GM18868 (cell line): ENCODE measurements at regions not wholly inside any gene's neighbourhood (a gene's known extent, or its start where the extent isn't known, plus 50 kb on each side); places are given as distances from the start of the nearest gene placed in this dataset.
"Not testable (repeated sequence)": the region's sequence is repeated elsewhere in the genome, so short reads cannot be mapped to it uniquely, and the experiment has no call there.

Experiments used
- ATAC-seq: cut with Tn5 transposase; IDR thresholded peaks from one replicate; pipeline ENCODE4 v1.9.1; 2021; ENCODE audit warnings: mild to moderate bottlenecking, moderate library complexity; ENCODE audit not compliant: unreplicated experiment

DNA sequence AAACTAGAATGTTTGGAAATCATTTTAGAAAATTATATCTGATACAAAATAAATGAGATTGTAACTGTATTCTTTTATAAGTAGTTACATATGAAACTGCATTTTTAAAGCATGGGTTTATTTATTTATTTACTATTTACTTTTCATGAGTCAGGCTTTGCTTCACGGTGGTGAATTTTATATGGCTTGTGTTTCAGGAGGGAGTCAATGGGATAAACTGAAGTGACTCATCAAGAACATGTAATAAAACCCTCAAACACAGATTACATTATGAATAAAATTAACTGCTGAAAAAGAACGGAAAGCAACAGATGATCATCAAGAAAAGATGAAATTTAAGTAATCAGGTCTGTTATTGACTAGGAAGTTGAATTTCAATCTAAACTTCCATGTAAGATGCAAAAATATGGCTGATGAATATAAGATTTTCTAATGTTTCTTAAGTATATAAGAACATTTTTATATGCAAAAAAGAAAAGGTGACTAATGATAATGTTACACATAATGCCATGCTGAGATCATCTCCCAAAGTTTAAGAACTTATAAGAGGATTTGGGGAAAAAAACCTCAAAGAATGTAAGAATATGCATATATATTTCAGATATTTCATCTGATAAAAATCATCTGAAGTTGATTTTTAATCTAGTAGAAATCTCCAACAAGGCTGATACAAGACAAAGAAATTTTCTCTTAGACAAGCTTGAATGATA, 383.6 kb downstream of the SLITRK1 start:
- no peak for ATAC-seq

DNA sequence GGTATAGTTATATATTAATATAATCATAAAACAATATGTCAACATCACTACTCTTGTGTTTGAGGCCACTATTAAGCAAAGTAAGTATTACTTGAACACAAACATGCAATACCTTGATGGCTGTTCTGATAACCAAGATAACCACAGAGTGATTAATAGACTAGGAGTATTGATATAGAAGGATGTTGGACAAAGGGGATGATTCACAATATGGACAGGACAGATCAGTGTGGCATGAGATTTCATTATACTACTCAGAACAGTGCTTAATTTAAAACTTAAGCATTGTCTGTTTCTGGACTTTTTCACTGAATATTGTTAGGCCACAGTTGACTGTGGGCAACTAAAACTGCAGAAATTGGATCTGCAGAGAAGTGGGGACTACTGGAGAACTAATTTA, 384.2 kb downstream of the SLITRK1 start:
- no peak for ATAC-seq

DNA sequence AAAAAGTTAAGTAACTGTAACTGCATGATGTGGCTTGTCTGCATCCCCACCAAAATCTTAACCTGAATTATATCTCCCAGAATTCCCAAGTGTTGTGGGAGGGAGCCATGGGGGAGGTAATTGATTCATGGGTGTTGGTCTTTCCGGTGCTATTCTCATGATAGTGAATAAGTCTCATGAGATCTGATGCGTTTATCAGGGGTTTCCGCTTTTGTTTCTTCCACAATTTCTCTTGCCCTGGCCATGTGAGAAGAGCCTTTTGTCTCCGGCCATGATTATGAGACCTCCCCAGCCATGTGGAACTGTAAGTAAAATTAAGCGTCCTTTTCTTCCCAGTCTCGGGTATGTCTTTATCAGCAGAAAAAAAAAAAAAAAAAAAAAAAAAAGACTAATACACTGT, 385.8 kb downstream of the SLITRK1 start:
- ATAC-seq, result no peak

DNA sequence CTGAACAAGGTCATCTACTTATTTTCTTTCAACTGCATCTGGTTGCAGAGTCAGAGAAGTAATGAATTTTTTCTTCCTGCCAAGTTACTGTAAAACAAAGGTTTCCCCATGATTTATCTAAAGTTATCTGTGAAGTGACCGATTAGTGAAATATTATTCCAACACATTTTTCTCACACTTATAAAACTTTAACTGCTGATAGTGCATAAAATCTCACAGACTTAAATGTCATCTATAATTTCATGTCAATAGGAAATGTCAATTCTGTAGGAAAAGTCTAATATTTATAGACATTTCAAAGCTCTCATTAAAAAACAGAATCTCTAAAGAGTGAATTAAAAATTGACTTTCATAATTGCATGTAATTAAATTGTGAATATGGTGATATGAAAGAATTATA, 397.2 kb downstream of the SLITRK1 start:
- ATAC-seq, result no peak

DNA sequence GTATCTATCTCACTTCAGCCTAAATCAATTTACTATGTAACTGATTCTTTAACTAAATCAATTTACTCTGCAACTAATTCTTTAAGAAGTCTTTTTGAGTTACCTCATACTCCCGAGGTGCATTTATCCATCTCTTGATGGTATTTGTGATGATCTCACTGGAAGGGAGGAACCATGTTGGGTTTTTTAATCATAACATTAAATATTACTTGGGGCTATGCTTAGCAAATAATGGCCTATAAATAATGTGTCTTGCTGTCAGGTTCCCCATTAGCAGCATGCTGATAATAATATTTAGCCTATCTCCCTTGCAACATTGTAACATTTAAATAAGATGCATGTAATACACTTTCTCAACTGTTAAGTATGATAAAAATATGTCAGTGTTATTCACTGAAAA, 411.3 kb downstream of the SLITRK1 start:
- no peak for ATAC-seq

DNA sequence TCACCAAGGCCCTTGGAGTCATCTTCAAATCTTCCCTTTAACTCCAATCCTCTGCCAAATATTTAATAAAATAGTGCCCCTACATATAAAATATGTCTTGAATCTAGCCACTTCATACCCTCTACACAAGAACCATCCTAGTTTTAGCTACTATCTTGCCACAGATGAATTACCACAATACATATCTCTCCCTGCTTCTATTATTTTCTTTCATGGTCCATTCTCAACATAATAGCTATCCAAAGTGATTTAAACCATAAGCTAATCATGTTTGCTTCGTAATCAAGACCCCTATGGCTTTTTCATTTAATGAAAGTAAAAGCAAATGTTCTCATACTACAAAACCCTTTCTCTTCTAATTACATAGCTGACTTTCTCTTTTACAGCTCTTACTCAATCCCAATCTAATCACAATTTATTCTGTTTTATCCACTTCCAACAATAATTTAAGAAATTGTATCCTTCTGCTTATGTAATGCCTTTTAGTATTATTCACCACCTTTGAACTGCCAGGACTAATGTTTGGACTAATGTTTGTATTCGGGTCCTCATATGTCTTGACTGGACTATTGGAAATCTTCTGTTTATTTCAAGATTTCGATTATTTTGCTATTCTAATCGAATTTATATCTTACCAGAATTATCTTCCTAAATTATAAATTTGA, 412.0 kb downstream of the SLITRK1 start:
- no peak for ATAC-seq

DNA sequence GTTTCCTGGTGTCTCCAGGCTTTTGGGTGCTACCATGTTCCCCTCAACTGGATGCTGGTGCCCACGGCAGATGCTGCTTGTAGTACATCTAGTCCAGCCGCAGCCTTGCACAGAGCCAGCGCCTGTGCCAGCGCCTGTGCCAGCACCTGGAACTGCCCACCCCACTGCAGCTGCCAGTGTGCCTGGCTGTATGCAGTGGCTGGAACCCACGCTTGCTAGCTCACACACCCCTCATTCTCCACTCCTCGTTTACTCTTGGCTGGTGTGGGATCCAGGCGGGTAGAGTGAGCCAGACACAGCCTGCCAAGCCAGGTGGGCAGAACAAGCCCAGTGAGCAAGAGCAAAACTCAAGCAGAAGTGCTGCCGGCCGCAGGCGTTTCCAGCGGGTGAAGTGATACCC, 428.6 kb downstream of the SLITRK1 start:
- ATAC-seq, result no peak

DNA sequence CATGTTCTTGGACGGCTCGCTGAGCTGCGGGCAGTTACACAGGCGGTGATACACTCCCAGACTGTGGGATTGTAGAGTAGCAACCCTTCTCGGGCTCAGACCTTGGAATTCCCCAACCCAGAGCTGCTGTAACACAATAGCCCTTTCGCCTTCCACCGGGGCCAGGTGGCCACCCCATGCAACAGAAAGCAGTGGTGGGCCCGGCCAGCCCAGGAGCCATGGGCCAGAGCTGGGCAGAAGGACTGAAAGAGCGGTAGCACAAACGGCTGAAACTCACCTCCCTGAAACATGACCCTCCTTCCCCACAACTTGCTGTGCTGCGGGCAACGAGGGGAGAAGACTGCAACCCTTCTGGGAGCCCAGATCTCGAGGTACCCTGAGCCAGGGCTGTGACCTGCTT, 429.0 kb downstream of the SLITRK1 start:
- no peak for ATAC-seq

DNA sequence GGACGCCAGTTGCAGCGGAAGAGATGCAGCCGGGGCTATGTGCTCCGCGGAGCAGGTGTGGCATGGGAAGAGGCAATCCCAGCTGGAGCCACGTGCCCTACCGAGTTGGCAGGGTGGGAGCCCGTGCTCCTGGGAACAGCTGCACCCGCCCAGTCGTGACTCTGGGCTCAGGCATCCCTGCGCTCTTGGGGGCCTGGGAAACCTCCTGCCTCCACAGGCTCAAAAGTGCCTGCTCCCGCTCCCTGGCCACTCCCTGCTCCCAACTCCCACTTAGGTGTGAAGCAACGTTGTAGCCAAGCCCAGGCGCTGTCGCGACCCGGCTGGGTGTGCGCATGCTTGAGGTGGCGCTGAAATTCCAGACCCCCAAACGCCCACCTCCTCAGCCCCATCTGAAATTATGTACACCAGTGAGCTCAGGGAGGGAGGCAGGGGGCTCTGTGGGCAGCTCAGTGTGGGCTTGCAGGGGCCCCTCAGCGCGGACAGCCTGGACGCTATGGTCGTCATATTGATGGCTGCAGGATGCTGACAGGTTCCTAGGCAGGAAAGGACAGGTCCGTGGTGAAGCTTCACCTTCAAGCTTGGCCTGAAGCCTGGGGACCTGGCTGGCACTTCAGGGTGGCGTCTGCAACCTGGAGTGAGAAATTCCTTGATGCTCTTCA, 429.9 kb downstream of the SLITRK1 start:
- ATAC-seq, result no peak

DNA sequence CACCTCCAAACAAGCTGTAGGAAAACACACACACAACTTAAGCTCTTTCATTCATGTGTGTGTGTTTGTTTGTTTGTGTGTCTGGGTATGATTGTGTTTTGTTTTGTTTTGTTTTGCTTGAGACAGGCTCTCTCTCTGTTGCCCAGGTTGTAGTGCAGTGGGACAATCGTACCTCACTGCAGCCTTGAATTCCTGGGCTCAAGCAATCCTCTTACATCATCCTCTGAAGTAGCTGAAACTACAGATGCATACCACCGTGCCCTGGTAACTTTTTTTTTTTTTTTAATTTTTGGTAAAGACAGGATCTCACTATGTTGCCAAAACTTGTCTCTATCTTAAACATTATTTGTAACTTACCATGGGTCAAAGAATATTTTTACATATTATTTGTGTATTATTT, 431.7 kb downstream of the SLITRK1 start:
- no peak for ATAC-seq

DNA sequence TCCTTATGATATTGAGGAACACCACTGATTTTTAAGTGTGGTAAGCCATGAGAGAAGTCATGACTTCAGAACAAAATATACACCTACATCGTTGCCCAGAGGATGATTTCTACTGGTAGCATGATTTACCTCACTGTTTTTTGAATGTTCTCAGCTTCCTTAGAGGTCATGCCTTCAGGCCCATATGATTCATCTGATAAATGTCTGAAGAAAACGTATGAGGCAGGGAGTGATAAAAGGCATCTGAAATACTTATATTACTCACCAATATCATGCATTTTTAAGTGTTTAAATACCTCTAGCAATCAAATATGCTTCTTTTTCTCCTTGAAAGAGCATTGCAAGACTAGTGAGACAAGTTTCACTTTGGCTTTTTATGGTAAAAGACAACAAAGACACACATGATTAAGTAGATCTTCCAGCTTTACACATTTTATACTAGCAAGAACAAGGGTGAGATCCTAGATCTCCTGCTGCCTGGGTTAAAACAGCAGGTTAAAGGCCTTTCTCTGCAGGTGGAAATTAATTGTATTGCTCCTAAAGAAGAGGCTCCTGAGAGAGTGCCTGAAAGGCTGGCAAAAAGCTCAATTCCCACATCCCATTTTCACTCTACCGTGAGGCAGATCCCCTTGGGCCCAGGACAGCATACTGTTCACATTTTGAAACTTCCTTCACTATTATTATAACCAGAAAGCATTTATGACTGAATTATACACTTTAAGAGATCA, 432.4 kb downstream of the SLITRK1 start:
- no peak for ATAC-seq

DNA sequence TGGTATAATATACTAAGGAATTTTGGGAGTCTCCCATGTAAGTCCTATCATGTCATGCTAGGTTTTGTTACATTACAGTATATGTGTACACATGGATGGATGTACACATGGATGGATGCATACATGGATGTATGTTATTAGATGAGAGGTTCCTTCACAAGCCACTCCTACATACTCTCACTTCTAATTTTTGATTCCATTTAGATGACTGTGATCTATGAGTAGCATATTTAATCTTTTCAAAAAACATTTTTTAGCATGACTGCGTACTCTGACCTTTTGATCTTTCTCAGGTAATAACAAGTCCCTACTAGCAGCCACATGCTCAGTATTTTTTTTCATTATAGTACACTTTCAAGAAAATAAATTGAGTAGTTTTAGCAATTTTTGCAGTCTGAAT, 441.8 kb downstream of the SLITRK1 start:
- no peak for ATAC-seq

DNA sequence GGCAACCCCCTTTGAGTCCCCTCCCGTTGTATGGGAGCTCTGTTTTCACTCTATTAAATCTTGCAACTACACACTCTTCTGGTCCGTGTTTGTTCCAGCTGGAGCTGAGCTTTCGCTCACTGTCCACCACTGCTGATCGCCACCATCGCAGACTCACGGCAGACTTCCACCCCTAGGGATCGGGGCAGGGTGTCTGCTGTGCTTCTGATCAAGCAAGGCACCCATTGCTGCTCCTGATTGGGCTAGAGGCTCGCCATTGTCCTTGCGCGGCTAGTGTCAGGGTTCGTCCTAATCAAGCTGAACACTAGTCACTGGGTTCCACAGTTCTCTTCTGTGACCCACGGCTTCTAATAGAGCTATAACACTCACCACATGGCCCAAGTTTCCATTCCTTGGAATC, 442.8 kb downstream of the SLITRK1 start:
- not testable (repeated sequence) for ATAC-seq

DNA sequence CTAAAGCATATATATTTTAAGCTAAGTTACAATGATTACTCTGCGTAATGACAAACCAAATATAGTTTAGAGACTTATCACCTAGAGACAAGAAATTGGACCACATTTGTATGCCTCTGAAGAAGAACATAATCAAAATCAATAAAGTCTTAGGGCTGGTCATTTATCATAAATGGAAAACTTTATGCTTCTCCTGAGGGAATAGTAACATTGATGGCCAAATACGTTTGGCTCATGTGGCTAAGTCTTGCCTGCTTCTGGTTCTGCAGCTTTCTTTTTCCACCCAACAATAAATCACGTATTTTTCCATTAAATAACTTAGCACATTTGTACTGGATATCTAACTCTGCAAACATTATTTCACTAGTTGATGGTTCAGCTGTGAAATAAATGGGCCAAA, 458.4 kb downstream of the SLITRK1 start:
- no peak for ATAC-seq

DNA sequence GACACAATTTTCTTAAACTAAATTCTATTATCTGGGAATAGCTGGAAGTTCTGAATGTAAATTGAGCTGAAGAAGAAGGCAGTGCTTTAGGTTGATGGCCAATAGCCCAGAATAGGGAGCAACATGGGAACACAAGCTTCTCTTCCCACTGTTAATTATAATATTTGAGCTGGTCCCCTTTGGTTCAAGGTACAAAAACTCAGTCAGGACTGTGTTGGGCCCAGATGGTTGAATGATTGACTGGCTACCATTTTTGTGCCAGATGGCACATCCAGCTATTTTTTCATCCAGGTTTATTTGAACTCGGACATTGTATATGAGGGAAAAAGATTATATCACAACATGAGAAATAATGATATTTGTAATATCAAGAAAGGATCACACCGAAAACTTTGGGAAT, 458.9 kb downstream of the SLITRK1 start:
- ATAC-seq, result no peak

DNA sequence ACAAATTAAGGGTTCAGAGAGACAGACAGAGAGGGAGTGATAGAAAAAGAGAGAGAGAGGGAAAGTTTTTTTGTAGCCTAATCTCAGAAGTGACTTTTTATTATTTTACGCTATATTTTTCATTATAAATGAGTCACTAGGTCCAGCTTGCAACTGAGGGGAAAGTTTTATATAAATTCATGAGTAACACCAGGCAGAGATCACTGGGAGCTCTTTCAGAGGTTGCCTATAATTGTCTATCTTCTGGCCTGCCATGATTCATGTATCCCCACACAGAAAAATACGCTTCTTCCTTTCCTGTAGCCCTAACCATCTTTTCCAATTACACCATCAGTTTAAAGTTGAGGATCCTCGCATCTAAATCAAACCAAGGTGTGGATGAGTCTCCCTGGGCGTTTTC, 467.9 kb downstream of the SLITRK1 start:
- ATAC-seq, result no peak

DNA sequence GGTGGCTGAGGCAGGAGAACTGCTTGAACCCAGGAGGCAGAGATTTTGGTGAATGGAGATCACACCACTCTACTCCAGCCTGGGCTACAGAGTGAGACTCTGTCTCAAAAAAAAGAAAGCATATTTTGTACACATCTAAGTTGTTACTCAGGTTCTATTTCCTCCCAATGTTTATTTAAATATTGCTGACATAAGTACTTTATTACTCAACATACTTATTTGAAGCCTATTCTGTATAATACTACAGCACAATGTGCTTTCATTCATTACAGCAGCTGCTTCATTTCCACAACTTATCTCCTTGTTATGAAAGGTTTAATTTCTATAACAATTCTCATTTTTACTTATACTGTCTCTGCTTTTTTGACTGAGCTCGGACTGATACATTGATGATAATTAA, 495.7 kb downstream of the SLITRK1 start:
- ATAC-seq, result no peak

DNA sequence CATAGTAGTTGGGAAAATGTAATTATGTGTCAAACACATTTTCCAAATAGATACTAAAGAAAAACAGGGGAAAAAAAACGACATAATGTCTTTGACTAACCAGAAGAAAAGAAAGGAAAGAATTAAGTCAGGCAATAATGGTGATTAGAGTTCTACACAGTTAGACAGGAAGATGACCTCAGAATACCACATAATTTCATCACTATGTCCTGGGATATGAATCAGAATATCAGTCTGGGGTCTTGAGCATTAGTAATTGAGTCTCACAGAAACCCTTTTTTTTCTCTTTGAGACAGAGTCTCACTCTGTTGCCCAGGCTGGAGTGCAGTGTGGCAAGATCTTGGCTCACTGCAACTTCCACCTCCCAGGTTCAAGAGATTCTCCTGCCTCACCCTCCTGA, 503.4 kb downstream of the SLITRK1 start:
- no peak for ATAC-seq

DNA sequence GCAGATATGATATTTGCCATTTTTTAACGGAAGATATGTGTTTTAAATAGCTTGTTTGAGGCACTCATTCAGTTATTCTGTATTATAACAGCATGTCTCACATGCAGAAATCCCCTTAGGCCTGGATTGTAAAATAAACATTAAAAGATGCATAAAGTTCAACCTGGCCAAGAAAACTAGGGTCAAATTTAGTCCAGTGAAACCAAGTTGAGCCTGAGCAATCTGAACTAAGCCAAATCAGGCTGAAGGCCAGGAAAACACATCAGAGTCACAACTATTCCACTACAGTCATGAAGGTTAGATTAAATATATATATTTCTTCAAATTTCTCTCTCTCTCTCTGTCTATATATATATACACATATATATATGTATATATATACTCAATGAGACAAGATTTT, 504.8 kb downstream of the SLITRK1 start:
- no peak for ATAC-seq

DNA sequence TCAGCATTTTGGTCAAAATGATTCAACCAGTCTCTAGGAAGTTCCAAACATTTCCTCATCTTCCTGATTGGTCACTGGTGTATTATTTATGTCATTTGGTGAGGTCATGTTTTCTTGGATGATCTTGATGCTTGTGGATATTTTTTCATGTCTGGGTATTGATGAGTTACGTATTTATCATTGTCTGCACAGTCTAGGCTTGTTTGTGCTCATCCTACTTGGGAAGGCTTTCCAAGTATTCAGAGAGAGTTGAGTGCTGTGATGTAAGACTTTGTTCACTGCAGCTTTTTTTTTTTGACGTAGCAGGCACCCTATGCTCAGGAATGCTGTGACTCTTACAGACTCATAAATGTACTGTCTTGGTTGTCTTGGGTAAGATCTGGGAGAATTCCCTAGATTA, 509.5 kb downstream of the SLITRK1 start:
- no peak for ATAC-seq

DNA sequence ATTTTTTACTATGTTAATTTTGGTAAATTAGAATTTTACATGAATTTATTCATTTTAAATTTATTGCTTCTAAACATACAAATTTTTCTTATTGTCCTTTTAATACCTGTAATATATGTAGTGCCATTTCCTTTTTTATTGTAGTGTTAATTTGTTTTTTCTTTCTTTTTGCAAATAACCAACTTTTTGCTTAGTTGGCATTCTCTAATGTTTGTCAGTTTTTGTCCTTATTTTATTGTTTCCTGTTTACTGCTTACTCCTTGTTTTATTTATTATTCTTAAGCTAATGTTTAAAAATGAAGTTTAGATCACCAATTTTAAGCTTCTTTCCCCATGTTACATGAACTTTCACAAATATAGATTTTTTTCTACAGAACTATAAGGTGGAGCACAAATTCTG, 516.6 kb downstream of the SLITRK1 start:
- no peak for ATAC-seq

DNA sequence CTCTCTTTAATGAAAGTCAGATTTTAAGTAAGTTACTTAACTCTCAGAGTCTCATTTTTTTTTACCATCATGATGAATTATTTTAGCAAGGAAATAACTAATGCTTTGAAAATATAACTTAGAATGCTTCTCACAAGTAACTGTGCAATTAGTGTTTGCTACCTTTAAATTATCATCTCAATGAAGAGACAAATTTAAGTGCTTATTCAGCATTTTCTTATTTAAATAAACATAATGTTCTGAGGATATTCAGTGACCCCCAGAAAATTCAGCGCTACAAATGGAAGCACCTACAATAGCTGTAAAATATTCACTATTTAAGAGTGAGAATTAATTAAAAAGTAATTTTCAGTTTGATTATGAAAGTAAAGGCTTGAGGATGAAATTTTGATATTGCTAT, 527.2 kb downstream of the SLITRK1 start:
- ATAC-seq, result no peak
